ENCODE measurements at regions not wholly inside any gene's neighbourhood (a gene's known extent, or its start where the extent isn't known, plus 50 kb on each side); places are given as distances from the start of the nearest gene placed in this dataset.
"Not testable (repeated sequence)": the region's sequence is repeated elsewhere in the genome, so short reads cannot be mapped to it uniquely, and the experiment has no call there.

- H3K9me3 ChIP-seq, result no peaks in the 10 kb centered on the region
Measured at GRCh38 chr11:89608234-89608966, 101.7 kb upstream of the TRIM77 start.

DNA sequence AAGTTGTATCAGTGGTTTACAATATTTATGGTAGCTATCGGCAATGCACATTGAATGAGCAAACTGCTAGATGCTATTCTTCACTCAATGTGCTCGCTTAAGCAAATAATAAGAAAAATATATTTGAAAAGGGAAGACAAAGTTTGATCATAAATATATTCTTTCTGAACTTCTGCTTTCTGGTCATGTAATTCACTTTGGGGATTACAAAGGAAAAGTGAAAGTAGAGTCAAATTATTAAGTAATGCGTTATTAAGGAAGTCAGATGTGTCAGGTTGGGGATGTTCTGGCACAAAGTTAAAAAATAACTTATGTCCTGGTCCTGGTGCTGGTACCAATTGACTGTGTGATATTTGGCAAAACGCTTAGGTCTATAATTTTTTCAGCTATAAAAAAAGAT, 98.0 kb upstream of the TRIM77 start:
- no peak for TF ChIP-seq CTCF (IDR thresholded peaks at IDR 0.05)
- ATAC-seq, result no peak
- Histone ChIP-seq H3K36me3 (no peaks in the 10 kb centered on the region), H3K4me3 (no peak overlapping the region), H3K27me3 (no peaks in the 10 kb centered on the region), H3K4me1 (no peaks in the 10 kb centered on the region), H3K27ac (no peak overlapping the region), H3K9me3 (no peaks in the 10 kb centered on the region)
- intact Hi-C loops (cut with DNase I), result no loop called here
- DNase-seq, result no peak

More at GRCh38 chr11:89608234-89608966, 101.7 kb upstream of the TRIM77 start:
- no peak for TF ChIP-seq CTCF (IDR thresholded peaks at IDR 0.05)
- Histone ChIP-seq H3K4me1 (no peaks in the 10 kb centered on the region), H3K4me3 (no peak overlapping the region), H3K27ac (no peak overlapping the region), H3K27me3 (no peaks in the 10 kb centered on the region), H3K36me3 (no peaks in the 10 kb centered on the region)
- intact Hi-C loops (cut with DNase I), result no loop called here
- DNase-seq (no peak), ATAC-seq (no peak)

GRCh38 chr11:89613911-89614310, 96.2 kb upstream of the TRIM77 start:
- Histone ChIP-seq H3K36me3 (no peaks in the 10 kb centered on the region), H3K4me1 (no peaks in the 10 kb centered on the region), H3K27ac (no peak overlapping the region), H3K27me3 (no peaks in the 10 kb centered on the region), H3K9me3 (no peaks in the 10 kb centered on the region), H3K4me3 (no peak overlapping the region)
- intact Hi-C loops (cut with DNase I), result no loop called here
- DNase-seq (no peak), ATAC-seq (no peak)
- no peak for TF ChIP-seq CTCF (IDR thresholded peaks at IDR 0.05)

GRCh38 chr11:89614428-89614827, 95.7 kb upstream of the TRIM77 start:
- H3K9me3 ChIP-seq; H3K36me3 ChIP-seq; H3K4me3 ChIP-seq; H3K27me3 ChIP-seq; intact Hi-C loops (cut with DNase I); H3K27ac ChIP-seq; ATAC-seq; H3K4me1 ChIP-seq: not testable (repeated sequence)
- DNase-seq, result peak in 1 of 4 donors; percentile 28

DNA sequence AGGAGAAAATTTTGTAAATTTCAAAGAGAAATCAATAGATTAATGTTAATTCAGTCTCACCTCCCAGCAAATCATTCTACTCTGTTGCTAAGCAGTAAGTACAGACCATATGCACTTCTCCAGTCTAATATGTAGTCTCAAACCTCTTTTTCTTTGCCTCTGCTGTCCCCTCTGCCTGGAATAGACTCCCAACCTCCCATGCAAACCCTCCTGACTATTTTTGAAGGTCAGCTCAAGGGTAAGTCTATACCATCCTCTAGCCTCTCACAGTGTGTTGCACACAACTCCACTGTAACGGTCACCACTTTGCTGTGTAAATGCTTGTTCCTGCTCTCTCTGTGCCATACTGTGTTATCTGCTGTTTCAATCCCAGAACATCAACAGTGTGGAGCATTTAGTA, 94.5 kb upstream of the TRIM77 start:
- H3K4me3 ChIP-seq; H3K27ac ChIP-seq; H3K36me3 ChIP-seq; H3K9me3 ChIP-seq; H3K27me3 ChIP-seq; DNase-seq; H3K4me1 ChIP-seq; ATAC-seq; intact Hi-C loops (cut with DNase I): not testable (repeated sequence)

DNA sequence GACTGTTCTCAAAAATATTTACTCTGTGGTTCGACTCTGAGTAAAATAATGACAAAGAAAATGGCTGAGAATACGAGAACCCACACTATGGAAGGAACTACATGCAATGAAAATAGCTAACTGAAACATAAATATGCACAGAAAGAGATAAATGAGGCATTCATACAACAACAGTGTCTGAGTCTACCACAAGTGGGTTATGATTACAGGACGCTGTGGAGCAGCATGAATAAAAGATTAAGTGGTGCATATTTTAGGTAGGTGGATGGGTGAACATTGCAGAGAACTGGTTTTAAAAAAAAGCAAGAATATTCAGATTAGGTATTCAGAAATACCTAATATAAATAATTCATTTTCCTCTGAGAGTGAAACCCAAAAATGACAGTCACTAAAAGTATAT, 93.9 kb upstream of the TRIM77 start:
- intact Hi-C loops (cut with DNase I); H3K27ac ChIP-seq; H3K27me3 ChIP-seq; H3K9me3 ChIP-seq; H3K4me1 ChIP-seq; H3K4me3 ChIP-seq; DNase-seq; ATAC-seq; H3K36me3 ChIP-seq: not testable (repeated sequence)

GRCh38 chr11:89616999-89617602, 93.0 kb upstream of the TRIM77 start:
- ATAC-seq, result peak; percentile 85
- intact Hi-C loops (cut with DNase I), result not testable (repeated sequence)

GRCh38 chr11:89620721-89621120, 89.4 kb upstream of the TRIM77 start:
- H3K9me3 ChIP-seq; H3K27ac ChIP-seq; H3K4me1 ChIP-seq; H3K36me3 ChIP-seq; H3K27me3 ChIP-seq; ATAC-seq; DNase-seq; H3K4me3 ChIP-seq; intact Hi-C loops (cut with DNase I): not testable (repeated sequence)

More at GRCh38 chr11:89616999-89617602, 93.0 kb upstream of the TRIM77 start:
- H3K27me3 ChIP-seq, H3K9me3 ChIP-seq, H3K36me3 ChIP-seq, H3K4me3 ChIP-seq, H3K4me1 ChIP-seq, H3K27ac ChIP-seq: not testable (repeated sequence)
- DNase-seq, result peak in 1 of 4 donors; percentile 18

Data from left lung (tissue), 4 donors.